Esophagus squamous epithelium (tissue), 4 donors: ENCODE measurements at regions not wholly inside any gene's neighbourhood (a gene's known extent, or its start where the extent isn't known, plus 50 kb on each side); places are given as distances from the start of the nearest gene placed in this dataset.

Experiments
- CTCF ChIP-seq, 6 experiments: fragments of 450-650 bp in 4 of 6; fragments of 200-600 bp in 2 of 6; sonication (generic) in 2 of 6; IDR thresholded peaks; one replicate each; pipeline ENCODE4 v1.5.1; 2016 to 2019; ENCODE audit warnings: antibody characterized with exemption in 6 of 6, mild to moderate bottlenecking in 4 of 6, moderate library complexity in 4 of 6
- POLR2A ChIP-seq, 4 donors: fragments of 450-650 bp; IDR thresholded peaks; one replicate each; pipeline ENCODE4 v1.6.1; 2017; ENCODE audit warnings: antibody characterized with exemption in 4 of 4, mild to moderate bottlenecking in 4 of 4, moderate library complexity in 3 of 4

- no peak for TF ChIP-seq POLR2A (IDR thresholded peaks at IDR 0.05)
- no peak for TF ChIP-seq CTCF (IDR thresholded peaks at IDR 0.05)
Observed at GRCh38 chr1:69029649-69030048, 532.8 kb upstream of the DEPDC1 start.
